SHP77 treated with DMSO at 0.1 percent for 48 hours (cell line): ENCODE measurements at regions not wholly inside any gene's neighbourhood (a gene's known extent, or its start where the extent isn't known, plus 50 kb on each side); places are given as distances from the start of the nearest gene placed in this dataset.

ENCODE experiments used
- DNase-seq: peaks from one replicate; lab custom pipeline; 2025; lab: John Stamatoyannopoulos, UW

DNA sequence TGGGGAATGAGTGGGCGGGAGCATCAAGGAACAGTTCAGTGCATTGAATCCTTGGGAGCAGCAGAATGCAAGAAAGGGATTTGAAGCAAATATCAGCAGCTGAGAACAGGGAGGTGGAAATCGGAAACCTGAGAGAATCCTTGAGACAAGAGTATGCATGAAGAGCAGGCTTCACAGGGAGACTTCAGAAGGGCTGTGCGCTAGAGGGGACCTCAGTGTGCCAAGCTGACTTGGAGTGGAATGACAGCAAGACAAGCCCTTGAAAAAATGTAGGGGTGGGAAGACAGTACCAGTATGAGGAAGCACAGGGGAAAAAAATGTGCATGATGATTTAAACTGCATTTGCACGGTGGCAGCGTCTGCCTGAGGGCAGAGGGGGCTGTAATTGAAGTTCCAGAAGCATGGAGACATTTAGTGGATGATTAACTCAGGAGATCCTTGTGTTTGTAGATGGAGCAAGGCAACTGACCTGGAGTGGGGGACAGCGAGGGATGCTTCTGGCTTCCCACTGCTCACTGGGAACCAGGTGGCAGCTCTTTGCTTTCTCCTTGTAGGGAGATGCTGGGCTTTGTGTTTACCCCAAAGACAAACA is 204.9 kb upstream of the PLET1 start:
- no peak for DNase-seq

GRCh38 chr11:112467721-112468120 is 207.1 kb upstream of the PLET1 start:
- no peak for DNase-seq

DNA sequence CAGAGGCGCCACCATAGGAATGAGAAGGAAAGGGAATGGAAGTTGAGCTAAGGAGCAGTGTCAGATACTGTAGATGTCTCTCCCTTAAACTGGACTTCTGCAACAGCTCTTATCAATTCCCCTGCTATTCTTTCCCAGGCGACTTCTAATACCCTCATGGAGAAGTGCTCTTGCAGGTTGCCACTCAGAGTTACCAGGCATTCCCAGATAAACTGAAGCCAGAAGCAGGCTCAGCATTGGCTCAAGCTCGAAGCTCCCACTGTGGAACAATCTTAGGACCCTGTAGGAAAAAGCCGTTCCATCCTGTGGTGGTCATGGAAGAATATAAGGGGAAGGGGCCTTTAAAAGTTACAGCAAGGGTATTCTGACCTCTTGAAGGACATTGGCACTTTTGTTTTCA is 208.7 kb upstream of the PLET1 start:
- no peak for DNase-seq

DNA sequence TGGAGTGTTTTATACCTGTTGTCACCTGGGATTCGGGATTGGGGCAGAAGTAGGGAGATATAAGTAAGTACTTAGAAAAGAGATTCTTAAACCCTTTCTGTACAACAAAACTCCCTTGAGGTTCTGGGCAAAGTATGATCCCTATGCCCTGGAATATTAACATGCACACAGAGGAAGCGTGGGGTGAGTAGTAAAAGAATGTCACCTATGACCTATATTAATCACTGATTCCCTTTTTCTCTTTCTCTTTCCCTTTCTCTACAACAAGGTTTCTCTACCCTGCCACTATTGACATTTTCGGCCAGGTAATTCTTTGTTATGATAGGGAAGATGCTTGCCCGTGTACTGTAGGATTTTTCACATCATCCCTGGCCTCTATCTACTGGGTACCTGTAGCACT is 209.7 kb upstream of the PLET1 start:
- no peak for DNase-seq

GRCh38 chr11:112471731-112472130 is 211.1 kb upstream of the PLET1 start:
- no peak for DNase-seq

DNA sequence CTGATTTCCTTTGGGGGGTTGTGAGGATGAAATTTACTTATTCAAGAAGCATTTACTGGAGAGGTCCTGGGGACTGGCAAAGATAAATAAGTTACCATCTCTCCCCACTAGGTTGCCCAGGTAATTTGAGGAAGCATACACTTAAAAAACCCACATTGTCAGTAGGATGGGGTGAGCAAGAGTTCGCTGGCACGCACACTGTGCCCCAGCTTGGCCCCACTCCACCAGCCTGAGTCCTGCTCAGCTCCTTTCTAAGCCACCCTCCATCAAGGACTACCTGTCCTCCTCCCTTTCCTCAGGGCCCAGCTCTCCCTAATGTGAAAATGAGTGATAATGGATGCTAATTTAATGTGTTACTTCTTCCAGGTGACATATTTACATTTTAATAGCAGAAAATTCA is 216.5 kb upstream of the PLET1 start:
- DNase-seq, result no peak

- no peak for DNase-seq
These were observed 217.1 kb upstream of the PLET1 start for GRCh38 chr11:112477581-112478317.

- DNase-seq, result no peak
These were observed 218.1 kb upstream of the PLET1 start for GRCh38 chr11:112478806-112479205.

DNA sequence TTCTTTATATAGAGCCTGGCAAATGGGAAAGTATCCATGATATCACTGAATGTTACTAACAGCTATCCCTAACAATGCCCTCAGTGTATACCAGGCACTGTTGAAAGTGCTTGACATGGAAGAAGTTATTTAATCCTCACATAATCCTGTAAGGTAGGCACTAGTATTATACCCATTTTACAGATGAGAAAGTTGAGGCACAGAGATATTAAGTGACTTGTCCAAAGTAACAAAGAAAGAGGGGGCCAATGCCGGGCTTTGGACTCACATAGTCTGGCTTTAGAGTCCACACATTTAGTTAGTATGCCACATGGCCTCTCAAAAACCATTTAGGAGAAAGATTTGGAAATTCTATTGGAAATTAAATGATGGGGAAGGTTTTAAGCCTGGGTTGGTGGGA is 220.8 kb upstream of the PLET1 start:
- no peak for DNase-seq

DNA sequence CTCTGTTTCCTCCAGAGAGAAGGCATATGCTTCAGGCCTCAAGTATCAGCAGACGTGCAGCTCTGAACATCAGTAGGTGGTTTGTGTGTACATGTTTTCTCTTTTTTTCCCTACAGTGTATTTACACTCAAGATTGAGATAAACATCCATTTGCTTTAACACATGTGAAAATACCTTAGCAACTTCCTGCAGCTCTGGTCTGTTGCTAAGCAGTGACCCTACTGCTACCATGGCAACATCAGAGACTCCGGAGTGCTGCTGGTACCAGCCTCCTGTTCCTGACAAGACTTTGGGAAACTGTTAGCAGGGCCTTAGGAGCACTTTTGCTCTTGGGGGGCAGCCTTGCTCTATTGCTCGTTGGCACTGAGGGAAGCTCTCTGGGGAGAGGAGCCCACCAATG is 221.2 kb upstream of the PLET1 start:
- no peak for DNase-seq

DNA sequence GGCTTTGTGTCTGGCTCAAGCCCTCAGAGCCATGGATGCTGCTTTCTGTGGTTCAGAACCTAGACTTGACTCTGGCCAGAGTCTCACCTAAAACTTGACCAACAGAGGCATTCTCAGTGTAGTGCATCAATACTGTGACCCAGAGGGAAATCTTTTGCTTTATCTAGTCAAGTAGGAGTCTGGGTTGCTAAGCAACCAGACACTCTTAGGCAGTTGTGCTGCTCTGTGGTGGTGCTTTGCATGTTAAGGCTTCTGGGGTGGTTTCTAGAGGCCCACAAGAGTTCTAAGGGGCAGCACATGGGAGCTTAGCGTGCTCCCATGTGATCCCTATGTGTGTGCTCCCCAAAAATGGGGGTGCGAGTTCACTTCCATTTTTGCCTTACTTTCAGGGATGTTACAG is 224.6 kb upstream of the PLET1 start:
- DNase-seq, result no peak

- DNase-seq, result no peak
These were observed 237.2 kb upstream of the PLET1 start for GRCh38 chr11:112497826-112498225.

GRCh38 chr11:112498701-112499100 is 238.0 kb upstream of the PLET1 start:
- no peak for DNase-seq

DNA sequence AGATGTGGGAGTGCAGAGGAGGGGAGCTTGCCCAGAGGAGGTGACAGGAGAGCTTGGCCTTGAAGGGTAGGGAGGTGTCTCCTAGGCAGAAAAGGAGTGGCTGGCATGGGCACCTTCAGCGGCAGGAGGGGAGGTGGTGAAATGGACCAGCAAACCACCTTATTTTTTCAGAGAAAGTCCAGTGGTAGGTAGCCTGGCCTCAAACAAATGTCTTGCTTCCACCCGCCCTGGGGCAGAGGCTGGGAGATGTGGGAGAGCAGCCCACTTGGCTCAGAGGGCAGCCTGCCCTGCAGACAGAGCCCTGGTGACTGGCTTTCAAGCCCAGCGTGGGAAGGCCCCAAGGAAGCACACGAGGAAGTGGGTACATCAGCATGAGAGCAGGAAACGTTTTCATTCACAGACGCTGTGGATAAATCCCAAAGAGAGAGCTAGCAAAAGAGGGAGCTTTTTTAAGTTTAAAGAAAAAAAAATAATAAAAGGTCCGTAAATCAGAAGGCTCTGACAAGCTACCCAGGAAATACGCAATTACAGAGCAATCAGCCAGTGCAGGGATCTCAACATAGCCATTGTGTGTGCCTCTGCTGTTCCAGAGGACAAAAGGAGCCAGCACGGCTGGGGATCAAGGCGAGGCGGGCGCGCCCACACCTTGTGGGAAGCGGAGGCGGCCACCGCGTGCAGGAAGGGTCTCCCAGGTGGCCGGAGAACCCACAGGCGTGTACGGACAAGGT is 238.7 kb upstream of the PLET1 start:
- DNase-seq, result no peak

- DNase-seq, result no peak
These were observed 239.2 kb upstream of the PLET1 start for GRCh38 chr11:112499881-112500204.

DNA sequence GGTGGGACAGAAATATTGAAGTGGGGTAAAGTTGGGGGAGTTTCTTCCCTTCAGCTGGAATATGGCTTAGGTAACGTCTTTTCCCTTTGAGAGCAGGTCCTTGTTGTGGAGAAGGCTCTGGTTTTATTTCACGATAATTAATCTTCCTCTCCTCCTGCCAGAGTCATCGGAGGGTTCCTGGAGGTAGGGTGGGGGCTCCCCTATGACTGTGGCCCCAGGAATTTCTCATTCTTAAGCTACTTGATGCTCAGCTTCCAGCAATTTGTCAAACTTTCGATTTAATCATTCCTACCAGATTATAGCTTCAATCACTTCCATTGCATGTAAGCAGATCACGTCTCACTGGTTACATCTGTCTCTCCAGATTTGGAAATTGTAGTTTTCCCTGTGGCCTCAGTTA is 242.8 kb upstream of the PLET1 start:
- DNase-seq, result no peak

DNA sequence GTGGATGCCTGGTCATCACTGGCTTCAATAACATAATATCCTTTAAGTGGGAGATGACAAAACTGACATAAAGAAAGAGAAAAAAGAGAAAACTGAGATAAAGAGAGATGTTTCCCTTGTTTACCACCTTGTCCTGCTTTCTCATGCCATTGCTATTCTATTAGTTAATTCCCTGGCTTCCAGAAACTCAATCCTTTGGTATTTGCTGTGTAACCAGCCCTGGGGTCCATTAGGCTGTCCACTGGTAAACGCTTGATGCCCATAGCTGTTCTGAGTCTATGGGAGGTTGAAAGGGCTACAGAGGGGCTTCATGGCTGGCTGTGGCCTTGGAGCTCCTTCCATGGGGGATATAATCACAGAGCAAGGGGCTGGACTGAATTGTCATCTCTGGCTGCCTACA is 243.4 kb upstream of the PLET1 start:
- DNase-seq, result no peak

DNA sequence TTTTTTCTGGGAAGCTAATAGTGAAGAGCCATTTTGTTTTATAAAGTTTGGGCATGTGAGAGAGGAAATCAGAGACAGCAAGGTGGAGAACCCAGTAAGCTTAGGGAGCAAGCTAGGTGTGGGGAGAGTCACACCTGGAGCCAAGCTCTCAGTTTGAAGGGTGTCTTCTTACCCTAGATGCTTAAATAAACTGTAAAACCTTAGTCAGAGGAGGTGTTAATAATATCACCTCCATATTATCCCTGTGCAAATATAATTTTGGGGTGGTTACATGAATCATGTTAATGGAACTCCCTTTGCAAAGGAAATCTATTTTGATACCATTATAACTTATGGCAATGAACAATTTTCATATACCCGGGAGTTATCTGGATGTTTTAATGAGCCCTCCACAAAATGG is 246.2 kb upstream of the PLET1 start:
- DNase-seq, result no peak

DNA sequence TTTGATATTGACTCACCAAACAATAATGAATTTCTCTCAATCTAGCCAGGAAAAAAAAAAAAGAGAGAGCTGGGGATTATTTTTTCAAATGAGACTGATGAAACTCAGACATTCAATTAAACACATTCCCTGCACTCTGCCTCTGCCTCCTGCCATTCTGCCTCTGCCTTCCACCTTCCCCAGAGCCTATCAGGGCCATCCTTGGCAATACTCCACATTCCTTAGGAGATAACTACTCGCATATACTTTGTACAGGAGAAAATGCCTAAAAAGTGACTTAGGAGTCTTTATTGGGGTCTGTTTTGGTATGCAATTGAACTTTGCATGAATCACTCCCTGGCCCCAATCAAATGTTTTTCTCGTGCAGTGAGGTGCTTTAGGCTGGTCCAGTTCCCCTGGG is 246.6 kb upstream of the PLET1 start:
- DNase-seq, result no peak

GRCh38 chr11:112508750-112509149 is 248.1 kb upstream of the PLET1 start:
- no peak for DNase-seq

DNA sequence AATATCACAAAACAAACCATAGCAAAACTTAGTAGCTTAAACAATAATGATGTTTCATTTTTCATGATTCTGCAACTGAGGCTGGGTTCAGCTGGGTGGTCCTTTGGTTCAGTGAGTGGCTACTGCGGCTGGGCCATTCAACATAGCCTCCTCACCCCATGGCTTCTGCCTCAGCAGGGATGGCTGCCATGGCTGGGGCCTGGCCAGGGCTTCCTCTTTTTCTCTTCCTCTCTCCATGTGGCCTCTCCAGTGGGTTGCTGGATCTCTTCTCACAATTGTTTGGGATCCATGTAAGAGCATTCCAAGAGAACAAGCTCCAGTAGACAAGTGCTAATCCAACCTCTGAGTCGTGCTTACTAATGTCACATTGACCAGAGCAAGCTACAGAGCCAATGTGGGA is 248.6 kb upstream of the PLET1 start:
- no peak for DNase-seq

DNA sequence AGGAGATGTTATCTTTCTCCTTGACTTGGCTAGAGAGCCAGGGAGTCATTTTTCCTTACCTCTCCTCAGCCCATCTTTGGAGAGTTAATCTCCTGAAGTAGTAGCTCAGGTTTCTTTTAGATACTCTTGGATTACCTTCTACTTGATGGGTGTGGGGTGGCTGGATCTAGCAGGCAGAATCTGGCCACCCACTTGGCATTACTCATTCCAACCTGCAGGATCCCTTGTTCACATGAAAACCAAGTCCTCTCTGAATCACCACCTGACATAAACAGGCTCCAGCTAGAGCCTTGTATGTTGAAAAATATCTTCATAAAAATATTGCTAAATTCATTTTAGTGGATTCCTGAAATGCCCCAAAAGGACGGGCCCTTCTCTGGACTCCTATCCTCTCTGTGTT is 250.6 kb upstream of the PLET1 start:
- no peak for DNase-seq

- DNase-seq, result no peak
These were observed 251.3 kb upstream of the PLET1 start for GRCh38 chr11:112511911-112512310.

GRCh38 chr11:112513417-112513816 is 252.8 kb upstream of the PLET1 start:
- DNase-seq, result no peak
